HG03442 (cell line): ENCODE measurements at regions not wholly inside any gene's neighbourhood (a gene's known extent, or its start where the extent isn't known, plus 50 kb on each side); places are given as distances from the start of the nearest gene placed in this dataset.

Experiments
- ATAC-seq: cut with Tn5 transposase; IDR thresholded peaks from one replicate; pipeline ENCODE4 v1.9.1; 2021; ENCODE audit warnings: mild to moderate bottlenecking, moderate library complexity; ENCODE audit not compliant: unreplicated experiment

DNA sequence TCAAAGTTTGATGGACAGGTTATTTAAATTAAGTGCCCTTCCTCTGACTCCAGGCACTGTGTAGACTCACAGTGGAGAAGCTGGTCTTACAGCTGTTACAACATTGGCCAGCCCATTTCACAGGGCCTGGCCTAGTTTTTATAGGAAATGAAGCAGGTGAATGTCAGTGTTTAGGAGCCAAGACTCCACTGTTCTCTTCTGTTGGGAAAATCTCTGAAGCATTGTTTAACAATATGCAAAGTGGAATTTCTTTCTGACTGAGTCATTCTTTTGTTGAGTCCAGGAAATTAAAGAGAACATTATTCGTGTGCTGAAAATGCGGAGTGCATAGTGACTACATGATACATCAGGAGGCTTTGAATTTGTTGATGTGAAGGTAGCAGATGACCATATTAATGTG lies 64.7 kb downstream of the ARRDC4 start:
- no peak for ATAC-seq

DNA sequence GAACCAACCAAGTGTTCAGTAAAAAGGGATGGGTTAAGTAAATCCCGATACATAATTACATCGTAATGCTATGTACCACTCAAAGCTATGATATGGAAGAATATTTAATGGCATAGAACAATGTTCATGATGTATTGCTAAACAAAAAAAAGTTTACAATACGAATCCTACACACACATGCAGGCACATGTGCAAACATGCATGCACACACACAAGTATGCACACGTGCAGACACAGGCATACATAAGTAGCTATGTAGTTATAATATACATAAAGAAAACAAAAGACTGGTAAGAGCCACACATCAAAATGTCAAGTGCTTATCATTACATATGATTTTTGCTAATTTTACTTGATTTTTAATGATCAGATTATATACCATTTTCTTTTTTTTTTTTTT lies 74.2 kb downstream of the ARRDC4 start:
- ATAC-seq: no peak

DNA sequence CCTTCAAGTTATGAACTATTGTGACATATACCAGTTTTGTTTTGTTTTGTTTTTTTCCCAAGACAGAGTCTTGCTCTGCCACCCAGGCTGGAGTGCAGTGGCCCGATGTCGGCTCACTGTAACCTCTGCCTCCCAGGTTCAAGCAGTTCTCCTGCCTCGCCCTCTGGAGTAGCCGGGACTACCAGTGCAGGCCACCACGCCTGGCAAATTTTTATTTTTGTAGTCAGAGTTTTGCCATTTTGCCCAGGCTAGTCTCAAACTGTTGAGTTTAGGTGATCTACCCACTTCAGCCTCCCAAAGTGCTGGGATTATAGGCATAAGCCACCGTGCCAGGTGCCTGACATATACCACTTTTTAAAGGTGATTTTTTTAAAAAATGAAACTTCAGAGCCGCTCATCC lies 74.6 kb downstream of the ARRDC4 start:
- no peak for ATAC-seq

DNA sequence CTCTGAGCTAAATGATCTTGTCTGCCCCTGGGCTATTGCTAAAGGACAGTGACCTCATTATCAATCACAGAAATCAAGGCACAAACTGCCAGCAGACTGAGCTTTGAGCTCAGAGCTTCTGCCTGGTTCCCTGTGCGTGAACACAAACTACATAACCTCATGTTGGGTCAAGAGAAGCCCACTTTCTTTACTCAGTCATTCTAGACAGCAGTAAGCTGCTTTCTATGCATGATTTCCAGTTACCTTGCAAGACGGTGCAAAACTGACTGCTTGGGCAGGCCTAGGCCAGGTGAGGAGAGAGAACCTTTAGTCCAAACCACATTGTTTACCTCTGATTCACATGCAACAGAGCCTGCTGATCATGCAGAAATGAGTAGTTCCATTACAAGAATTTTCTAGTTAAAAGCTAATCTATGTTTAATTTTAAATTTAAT lies 75.1 kb downstream of the ARRDC4 start:
- ATAC-seq: no peak

DNA sequence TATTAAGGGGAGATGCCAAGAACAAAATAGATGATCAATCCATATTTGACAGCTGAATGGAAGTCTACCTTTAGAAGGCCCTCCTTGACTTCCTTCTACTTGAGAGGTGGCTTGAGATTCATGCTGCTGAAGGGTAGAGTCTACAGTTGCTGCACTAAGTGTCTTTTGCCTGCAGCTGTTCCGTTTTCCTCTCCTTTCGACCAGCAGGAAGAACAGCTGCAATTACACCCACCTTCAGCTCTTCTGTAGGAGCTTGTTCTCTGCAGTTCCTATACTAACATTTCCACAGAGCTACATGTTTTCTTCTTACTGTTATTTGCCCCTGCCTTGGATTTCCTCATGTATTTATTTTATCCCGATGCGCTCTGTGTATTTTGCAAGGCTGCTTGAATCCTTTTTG lies 79.1 kb downstream of the ARRDC4 start:
- no peak for ATAC-seq

DNA sequence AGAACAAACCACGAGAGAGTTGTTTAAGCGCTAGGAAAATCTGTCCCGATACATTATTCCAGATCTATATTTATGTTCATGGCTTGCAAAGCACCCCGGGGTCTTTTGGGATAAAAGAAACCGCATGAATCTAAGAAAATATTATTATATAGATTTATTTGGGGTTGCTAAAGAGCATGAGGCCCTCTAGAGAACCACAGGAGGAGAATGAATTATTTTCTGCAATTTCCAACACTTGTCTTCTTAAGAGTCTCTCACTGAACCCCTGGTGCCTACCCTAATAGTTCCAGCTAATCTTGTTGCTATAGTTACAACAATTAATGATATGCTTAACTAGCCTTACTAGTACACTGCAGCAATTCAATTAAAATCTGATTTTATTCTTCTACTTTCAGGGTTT lies 79.6 kb downstream of the ARRDC4 start:
- no peak for ATAC-seq

DNA sequence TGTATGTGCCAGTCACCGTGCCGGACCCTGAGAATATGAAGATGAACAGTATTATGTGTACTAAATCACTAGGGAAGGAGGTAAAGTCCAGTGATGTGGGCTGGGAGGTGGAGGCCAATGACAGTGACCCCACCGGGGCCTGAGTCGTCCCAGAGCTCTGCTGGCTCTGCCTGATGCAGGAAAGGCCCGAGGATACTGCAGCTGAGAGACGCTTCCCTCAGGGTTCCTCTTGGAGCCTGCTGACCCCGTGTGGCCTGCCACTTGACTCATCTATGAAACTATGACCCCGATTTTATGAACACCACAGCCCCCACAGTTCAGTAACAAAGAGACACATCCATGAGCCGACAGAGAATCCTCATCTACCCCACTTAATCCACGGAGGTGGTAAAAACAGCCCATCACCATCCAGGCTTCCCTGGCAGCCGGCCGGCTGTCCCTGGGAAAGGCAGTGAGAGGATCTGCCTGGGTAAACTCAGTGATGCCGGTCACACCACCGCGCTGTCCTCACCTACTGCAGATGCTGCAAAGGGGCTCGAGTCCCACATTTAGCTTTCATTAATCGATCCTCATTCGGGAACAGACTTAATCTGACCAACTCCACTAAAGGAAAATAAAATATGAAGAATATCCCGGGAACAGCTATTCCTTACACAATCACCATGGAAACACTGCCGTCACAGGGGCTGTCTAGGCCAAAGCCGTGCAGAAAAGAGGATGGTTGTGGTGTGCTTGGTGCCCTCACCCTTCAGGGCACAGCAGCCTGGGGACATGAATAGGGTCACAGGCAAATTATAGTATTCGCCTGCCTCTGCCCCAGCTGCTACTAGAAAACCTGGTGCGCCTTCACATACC lies 82.9 kb downstream of the ARRDC4 start:
- ATAC-seq: no peak

DNA sequence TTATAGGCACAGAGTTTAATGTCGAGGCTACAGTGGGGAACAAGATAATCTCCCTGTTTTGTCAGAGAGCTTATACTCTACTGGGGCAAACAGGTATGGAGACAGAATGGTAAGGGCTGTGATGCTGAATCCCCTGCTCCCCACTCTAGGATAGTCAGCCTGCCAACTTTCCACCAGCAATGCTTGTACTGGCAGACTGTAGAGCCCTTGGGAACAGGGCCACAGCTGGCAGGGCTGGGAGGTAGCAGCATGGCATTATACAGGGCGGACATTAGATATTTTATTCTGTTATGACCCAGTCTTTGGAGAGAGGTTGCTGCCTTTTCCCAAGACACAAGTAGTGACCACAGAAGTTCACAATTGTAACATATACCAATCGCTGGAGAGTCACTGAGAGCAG lies 91.2 kb downstream of the ARRDC4 start:
- no peak for ATAC-seq

DNA sequence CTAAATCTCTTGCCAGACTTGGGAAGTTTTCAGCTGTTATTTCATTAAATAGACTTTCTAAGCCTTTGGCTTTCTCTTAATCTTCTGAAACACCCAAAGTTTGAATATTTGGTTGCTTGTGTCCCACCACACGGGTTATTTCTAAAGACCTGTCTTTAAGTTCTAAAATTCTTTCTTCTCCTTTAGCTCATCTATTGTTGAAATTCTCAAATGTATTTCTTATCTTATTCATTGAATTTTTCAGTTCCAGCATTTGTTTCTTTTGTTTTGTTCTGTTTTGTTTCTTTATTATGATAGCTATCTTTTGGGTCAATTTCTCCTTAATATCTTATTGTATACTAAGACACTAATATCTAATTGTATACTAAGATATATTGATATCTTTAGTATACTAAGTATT lies 97.0 kb downstream of the ARRDC4 start:
- no peak for ATAC-seq

DNA sequence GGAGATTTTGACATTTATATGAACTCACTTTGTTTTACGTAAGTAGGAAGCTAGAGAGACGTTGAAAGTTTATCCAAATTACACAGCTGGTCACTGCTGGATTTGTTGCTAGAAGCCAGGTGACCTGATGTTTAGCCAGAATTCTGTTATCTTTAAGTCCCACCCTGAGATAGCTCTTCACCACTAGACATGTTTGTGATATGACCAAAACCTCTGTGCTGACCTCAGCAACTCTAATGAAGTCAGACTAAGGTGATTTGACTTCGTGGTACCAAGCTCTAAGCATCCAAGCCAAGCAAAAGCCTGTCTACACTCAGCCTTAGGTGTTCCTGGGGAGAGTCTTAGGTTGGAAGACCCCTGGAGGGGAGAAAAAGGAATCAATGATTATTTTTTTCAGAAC lies 102.4 kb downstream of the ARRDC4 start:
- no peak for ATAC-seq

DNA sequence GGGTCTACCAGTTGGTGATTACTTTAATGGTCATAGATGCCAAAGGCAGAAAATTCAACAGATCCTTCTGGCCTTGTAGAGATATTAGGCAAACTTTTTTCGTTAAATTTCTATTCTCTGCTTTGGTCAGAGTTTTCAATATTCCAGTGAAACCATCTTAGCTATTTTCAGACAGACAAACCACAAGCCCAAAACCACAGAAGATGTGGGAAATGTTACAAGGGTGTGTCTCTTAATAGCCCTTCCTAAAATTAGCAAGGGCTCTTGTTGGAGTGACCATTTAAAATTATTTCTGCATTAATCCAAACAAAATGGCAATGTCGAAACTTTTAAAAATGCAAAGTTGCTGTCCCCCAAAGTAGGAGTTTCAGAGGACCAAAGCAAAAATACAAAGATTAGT lies 102.8 kb downstream of the ARRDC4 start:
- no peak for ATAC-seq

DNA sequence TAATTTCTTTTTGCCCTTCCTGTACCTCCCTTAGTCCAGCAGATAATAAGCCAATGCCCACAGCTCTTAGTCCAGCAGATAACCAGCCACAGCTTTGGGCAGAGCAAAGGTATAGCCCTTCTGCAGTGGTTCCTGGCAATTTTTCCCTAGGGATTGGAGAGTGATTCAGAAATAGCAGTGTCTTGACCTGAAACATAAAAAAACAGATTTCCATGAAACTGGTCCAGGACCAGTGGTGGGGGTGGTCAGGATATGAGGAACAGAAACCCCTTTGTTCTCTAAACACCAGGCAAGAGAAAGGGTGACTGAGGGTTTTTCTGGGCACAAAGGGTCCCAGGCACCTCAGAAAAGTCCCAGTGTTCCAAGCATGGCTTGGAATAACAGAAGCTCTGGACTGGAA lies 103.4 kb downstream of the ARRDC4 start:
- ATAC-seq: no peak

DNA sequence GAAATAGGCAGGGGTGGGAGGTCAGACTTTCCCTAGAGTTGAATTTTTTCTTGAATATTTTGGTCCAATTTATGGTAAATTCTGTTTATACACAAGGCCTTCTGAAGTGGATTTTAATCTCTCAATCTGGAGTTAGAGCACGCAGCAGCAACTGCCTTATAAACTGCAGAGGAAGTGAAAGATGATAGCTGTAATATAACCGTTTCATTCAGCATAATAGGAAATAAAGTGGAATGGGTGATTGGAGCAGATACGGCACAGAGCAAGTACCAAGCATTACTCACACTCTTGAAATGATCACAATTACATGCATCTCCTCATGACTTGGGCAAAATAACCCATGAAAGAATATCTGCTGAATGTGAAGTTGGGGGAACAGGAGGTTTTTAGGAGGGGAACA lies 106.8 kb downstream of the ARRDC4 start:
- ATAC-seq: no peak

DNA sequence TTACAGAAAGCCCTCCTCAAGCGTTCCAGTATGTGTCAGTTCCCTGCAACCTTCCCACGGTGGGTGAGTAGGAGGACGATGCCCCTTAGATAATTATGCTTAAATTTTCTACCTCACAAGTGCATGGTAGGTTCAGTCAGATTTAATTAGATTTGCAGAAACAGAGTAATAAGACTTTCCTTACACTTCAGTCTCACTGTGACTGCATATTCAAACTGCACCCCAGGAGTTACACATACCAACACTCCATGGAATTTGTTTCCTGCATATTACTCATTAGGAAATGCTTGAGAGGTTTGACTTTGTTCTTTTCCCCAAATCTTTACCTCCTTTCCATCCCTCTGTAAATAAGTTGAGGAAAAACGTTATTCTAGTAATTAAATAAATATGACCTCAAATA lies 108.8 kb downstream of the ARRDC4 start:
- ATAC-seq: no peak

DNA sequence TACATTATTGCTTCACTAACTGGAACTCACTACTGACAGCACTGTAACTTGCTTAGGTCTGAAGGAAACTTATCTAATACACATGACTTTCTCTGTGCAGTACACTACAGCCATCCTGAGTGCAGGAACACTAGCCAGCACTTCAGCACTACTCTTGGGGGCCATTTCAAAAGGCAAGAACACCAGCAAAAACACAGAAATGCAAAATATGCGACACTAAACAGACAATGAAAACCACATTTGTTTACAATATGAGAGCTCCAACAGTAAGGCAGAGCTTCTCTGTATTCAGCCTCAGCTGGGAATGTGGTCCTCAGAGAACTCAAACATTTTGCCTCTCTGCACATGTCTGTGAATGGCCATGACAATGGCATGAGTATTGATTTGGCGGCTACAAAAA lies 109.6 kb downstream of the ARRDC4 start:
- no peak for ATAC-seq

DNA sequence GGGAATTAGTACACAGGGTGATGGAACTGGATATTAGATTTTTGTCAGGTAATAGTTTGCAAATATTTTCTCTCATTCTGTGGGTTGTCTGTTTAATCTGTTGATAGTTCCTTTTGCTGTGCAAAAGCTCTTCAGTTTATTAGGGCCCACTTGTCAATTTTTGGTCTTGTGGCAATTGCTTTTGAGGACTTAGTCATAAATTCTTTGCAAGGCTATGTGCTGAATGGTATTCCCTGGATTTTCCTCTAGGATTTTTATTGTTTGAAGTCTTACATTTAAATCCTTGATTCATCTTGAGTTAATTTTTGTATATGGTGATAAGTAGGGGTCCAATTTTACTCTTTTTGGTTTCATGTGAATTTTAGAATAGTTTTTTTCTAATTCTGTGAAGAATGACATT lies 111.3 kb downstream of the ARRDC4 start:
- no peak for ATAC-seq

DNA sequence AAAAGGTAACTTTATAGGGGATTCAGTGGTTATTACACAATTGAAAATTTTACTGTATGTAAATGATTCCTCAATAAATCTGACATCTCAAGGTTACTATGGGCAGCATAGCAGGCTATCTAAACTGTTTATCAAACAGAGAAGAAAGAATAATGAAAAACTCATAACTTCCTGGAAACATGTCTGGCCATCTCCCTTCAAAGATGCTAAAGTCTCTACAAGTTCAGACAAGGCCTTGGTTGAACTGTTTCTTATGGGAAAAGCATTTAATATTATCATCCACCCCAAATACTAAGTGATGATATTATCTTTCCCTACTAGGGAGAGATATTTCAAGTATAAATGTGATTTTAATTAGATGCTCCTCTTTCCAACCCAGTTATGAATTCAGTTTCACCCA lies 114.9 kb downstream of the ARRDC4 start:
- no peak for ATAC-seq

DNA sequence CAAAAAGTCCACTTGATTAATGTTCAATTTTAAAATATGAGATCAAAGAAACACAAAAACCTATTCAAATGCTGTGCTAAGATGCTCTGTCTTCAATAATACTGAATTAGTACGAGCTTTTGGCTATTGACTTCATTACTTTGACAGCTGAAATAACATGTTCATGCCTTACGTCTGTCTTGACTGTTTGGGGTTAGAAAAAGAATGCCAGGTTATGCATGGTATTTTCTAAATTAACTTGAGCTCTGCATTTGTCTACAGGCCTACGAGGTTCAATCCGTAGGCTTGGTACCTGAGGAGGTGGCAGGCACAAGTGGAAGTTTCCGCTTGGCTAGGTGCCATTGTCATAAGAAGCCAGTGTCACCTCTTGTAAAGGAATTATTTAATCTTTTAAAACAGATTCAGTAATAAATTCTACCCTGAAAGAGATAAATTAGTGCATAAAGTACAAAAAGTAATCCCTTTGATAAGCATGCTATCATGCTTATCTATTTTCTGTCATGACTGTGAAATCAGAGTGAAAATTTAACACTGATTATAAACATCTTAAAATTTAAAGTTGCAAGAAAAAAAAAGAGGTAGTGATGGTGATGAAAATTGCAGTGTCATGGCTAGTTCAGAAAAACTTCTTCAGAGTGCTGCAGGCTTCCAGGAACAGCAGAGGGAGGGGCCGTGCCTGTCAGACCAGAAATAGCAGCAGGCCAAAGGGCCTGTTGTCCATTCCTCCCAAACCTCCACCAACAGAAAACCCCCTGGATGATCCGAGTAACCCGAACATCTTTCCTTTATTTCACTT lies 115.7 kb downstream of the ARRDC4 start:
- no peak for ATAC-seq

DNA sequence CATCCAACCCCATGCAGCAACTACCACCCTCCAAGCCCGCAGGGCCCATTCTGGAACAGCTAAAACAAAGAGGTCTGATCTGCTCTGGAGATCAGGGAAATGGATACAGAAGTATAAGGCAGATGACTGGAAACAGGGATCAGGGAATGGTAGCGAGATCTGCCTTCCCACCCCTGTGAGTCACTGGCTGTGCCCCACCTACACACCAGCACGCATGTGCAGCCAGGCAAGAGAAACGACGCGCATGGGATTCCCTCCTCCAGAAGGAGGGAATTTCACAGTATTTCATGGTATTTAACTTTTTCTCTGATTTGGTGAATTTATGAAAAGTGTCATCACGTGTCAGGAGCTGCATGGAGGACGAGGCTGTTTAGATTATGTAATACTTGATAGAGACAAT lies 116.7 kb downstream of the ARRDC4 start:
- ATAC-seq: no peak

DNA sequence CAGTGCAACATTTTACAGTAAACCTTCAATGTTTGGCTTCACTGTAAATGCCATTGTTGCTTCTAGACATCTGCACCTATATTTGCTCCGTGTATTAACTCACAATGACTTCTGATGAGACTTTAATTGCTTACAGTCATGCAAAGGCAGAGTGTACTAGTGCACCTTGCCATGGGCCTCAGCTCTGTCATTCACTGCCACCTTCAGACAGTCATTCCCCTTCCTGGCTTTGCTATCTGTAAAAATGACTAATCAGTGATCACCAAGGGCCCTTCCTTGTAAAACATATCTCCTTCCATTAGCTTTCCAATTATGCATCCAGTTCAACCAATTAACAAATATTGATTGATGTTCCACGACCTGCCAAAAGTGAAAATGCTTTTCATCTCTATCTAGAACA lies 120.3 kb downstream of the ARRDC4 start:
- ATAC-seq: no peak

DNA sequence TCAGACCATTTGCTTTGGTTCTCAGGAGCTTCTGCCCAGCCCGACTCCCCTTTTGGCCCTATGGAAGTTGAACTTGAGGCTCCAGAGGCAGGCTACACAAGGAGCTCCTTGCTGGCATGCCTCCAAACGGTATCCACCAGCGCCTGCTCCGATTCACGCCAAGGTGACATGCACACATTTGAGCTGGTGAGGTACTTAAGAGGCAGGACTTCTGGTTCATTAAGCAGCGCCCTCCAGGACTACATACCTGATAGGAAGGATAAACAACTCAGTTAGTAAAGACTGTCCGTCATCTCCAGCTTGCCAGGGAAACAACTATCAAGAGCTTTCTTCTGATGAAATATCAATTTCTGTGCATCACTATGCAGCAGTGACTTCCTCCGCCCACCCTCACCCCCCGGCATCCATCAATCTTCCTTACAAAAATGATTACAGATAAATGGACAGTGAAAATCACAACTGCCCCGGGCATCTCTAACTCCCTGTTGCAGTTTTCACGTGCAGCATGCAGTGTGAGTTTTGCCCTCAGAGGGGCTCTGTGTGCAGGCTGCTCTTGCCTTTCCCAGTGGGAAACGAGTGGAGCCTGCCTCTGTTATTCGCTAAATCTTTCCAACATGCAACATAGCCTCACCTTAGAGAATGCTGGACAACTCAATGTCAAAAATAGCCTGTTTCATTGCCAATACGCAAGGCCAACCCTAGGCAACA lies 122.9 kb downstream of the ARRDC4 start:
- no peak for ATAC-seq
